Ureter (tissue), 1 donor: ENCODE measurements at regions not wholly inside any gene's neighbourhood (a gene's known extent, or its start where the extent isn't known, plus 50 kb on each side); places are given as distances from the start of the nearest gene placed in this dataset.

Experiments used
- DNase-seq: peaks from one replicate; pipeline ENCODE4 v3.0.0-alpha.2; 2020; ENCODE audit warnings: low spot score
- donor health status: DM: yes; HTN: yes; CAD: no.

DNA sequence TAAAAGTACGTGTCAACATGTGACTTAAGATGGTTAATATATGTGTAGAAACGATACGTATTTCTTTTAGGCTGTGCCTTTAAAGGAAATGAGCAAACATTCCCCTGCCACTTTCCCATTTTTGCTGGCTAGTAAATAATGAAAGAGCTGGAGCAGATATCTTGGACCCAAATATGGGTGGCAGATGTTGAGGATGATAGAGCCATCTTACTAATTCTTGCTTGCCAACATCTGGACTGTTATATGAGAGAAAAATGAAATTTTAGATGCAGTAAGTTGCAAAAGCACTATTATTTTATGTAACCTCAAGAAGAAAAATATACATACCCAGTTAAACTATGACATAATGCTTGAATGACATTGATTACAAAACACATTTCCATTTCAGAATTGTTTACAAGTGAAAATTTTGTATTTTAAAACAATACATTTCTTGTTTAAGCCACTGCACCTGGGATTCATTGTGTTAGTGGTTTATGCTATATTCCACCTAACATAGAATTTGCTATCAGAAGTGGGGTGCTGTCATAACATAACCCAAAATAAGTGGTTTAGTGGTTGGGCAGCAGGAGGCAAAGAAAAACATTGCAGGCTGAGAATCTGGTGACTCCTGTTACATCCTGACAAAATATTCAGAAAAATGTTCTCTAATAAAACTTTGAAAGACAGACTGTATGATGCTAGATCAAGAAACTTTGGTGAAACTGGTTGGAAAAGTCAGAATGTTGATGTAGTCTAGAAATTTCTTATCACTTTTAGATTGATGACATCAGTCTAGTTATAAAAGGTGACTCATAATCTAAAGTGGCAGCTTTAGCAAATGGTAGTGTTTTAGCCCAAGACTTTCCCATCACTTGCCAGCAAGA is 305.0 kb downstream of the PTEN start:
- DNase-seq, result no peak

DNA sequence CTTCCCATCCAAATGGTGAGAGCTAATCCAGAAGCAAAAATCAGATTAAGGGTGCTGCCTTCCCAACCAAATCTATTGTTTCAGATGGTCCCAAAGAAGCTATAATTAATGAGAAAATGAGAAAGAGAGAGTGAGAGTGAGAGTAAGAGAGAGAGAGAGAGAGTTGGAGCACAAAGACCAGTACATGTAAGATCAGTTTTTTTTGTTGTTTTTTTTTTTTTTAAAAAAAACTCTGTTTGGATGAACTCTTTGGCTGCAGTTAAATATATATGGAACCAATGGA is 305.6 kb downstream of the PTEN start:
- DNase-seq, result no peak

DNA sequence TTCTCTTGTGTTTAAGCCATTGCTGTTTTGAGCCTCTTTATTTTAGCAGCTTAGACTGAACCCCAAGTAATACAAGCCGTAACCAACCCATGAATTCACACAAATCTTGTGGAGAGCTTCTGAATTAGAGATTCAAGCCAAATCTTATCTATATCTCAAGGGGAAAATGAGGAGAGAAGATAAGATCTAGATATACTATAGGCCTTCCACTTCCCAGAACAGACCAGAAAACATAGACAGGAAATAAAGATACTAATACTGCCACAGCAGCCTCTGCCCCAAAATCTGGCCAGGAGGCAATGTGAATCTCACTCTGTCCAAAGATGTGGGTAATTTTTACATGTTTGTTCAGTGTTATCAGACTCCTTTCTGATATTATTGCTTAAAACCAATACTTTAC is 307.2 kb downstream of the PTEN start:
- DNase-seq, result no peak

DNA sequence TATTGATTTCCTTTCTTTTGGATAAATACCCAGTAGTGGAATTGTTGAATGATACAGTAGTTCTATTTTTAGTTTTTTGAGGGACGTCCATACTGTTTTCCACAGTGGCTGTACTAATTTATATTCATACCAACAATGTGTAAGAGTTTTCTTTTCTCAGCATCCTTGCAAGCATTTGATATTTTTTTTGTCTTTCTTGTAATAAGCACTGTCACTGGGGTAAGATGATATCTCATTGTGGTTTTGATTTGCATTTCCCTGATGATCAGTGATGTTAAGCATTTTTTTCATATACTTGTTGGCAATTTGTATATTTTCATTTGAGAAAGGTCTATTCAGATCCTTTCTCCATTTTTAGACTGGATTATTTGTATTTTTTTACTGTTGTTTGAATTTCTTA is 308.7 kb downstream of the PTEN start:
- no peak for DNase-seq

DNA sequence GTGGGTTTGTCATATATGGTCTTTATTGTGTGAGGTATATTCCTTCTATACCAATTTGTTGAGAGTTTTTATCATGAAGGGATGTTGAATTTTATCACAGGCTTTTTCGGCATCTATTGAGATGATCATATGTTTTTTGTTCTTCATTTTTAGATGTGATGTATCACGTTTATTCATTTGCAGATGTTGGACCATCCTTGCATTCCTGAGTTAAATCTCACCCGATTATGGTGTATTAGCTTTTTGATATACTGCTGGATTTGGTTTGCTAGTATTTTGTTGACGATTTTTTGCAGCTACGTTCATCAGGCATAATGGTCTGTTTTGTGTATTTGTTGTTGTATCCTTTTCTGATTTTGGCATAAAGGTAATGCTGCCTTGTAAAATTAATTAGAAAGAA is 311.0 kb downstream of the PTEN start:
- DNase-seq, result no peak

DNA sequence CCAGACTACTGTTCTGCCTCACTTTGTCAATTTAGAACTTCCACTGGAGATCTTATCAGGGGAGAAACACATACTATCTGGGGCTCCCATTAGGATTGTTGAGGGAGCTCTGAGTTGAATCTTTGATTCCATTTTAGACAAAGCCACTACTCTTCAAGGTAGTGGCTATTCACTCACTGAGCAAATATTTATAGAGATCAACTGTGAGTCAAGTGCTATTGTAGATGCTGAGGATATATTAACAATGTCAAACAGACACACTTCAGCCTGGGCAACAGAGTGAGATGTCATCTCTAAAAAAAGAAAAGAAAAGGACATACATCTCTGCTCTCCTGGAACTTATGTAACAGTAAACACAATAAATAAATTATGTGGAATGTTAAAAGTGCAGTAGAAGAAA is 315.3 kb downstream of the PTEN start:
- DNase-seq, result no peak

DNA sequence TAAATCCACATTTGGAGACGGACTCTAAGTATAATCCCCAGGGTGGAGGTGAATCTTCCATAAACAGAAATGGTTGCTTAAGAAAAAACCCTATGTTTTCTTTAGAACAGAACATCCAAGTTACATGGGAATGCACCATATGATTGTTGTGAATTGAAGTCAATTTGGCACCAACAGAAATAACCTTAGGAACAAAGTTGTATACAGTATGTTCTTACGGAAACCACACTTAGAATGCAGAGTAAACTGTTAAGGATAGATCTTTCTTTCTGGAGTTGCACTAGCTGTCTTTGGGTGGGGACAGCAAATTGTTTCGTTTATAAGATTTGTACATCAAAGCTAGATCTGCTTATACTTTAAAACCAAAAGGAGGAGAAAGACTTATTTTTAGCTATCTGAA is 316.4 kb downstream of the PTEN start:
- no peak for DNase-seq

DNA sequence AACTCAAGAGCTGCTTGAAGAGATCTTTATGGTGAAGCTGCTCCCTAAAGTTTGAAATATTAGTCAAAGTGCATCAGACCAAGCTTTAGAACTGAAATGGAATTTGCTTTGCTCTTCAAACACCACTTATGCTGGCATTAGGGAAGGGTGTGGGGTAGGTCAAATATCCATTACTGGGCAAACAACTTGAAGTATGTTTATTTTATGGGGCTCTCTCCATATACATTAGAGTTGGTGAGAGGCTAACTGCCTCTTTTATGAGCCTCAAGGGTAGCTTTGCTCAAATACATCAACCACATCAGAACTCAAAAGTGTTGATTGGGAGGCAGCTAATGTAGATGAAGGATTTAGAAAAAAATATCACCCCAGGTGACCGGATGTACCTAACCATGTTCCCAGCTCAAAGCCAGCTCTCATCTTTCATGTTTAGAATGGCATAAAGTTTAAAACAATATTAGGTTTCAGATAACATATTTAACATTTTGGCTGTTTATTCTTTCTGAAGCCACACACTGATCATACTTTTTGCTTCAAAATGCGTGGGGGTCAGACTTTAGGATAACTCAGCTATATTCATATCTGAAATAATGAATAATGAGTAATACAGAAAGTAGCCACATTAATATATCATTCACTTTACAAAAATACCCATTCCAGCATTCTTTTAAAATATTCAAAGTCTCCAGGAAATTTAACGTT is 318.6 kb downstream of the PTEN start:
- no peak for DNase-seq

DNA sequence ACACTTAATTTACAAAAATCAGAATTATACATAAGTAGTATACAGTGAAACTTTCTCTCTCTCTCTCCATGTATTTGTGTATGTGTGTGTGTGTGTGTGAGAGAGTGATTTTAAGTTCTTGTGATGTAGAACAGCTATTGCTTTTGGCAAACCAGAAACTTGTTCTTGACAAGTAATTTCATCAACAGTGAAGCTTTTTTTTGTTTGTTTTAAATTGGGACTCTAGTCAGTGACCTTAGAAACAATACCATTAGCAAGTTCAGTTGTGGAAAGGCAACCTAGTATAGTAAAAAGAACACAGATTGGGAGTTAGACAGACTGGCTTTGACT is 319.1 kb downstream of the PTEN start:
- no peak for DNase-seq

DNA sequence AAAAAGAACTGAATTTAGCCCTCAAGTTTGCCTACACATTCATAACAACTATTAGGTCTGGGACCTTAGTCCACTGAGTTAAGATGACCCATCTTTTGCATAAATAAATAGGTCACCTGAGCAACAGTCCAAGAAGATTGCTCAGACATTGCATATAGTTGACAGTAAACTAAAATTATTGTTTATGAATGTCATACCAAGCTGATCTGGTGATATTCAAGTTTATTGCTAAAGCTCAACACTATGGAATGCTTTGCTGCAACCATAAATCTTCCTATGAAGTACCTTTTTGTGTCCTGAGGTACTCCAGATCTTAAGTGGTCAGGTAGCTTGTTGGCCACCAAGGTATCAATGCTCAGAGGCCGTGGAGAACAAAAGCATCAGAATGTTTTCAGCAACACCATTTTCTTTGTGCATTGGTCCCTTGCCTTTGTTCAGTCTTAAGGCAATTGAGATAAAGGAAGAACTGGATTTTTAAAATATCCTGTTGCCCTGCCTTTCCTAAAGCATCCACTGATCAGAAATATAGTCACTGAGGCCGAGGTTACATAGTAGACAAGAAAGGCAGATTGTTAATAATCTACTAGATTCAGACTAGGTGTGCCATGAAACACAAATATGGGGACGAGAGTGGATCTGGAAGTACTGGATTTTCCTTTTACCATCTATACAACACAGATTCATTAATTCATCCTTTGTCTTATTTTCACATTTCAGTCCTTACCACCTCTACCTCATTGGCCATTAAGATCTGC is 321.3 kb downstream of the PTEN start:
- no peak for DNase-seq

DNA sequence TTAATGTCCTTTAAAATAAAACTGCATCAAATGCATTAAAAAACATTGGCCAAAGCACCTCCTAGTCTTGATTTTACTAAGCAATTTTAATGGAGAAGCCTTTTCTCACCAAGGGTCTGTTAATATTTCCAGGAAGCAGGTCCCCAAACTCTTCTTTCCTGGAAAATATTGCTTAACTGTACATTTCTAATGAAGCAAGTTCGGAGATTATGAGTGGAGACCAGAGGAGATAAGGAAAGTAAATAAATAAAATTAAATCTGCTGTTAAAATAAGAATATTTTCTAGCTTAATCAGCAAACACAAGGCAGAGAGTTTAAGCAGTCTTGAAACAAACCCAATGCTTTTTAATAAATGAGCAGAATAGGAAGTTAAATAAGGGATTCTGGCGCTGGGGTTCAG is 322.4 kb downstream of the PTEN start:
- DNase-seq, result no peak

DNA sequence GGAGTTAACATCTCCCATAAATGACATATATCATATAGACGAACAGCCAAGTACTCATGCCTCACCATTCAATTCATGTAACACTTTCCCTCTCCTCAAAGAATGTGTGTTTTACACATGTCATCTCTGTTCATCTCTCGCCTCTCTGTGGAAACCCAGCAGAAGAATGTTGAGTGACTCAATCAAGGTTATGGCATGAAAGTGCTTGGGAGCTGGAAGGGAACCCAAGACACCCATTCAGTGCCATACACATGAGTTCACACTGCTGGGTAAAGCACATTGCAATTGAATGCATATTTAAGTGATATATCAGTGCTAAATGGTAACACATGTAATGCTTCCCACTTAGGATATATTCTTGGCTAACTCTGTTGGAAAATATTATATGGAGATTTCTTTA is 322.9 kb downstream of the PTEN start:
- no peak for DNase-seq

DNA sequence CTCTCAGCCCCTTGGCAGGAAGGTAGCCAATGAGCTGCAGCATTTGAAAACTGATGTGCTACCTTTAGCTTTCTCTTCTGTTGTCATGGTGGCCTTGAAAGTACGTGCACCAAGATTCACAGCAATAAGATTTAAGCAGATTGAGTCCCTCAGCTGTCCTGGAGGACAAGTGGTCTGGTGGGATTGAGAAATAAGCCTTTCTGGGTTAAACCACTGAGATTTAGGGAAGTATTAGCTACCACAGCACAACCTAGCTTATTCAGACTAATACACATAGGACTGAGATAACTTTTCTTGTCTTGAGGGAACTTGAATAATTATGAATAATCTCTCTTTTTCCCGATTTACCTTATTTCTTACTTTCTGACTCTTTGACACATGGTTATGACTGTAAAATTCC is 324.0 kb downstream of the PTEN start:
- DNase-seq, result no peak

DNA sequence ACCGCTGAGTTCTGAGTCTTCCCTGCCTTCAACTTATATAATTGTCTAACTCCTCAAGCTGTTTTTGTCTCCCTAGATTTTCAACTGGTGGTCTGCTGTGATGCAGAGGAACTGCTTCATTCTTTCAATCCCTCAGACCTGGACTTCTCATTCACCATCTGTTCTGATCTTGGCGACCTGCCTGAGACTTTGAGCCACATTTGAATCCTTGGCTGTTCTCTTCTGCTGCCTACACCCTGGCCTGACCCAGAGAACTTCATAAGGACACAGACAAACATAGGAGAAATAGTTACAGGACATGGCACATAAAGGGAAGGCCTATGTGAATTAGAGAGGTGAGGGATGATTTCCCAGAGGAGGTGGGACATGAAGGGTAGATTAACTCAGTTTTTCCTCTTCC is 326.7 kb downstream of the PTEN start:
- no peak for DNase-seq

DNA sequence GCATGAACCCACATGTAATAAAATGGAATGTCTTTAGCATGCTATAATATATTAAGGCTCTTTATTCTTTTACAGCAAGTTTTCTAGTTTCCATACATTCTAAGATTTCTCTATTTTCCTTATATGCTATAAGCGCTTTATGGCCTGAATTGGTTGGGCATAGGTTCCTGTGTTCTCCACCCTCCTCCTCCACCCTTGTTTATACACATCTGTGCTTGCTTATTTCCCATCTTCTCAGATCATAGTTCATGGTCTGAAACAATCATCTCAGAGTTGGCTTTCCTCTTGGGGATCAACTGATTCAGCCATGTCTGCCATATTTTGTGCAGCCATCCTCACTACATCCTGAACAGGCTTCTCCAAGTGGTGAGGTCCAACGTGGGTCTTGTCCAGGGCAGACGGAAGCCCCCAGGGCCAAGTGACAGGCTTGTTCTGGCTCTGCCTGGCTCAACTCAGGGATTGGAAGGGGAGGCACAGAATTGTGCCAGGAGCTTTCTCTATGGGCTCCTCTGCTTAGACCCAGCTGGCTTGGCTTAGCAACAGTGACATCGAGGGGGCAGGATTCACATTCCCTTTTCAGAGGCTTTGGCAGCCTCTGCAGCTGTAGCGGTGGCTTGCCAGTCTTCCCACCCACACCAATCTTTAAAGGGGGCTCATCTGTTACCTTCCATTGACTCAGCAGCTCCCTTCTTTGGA is 327.3 kb downstream of the PTEN start:
- DNase-seq, result no peak

DNA sequence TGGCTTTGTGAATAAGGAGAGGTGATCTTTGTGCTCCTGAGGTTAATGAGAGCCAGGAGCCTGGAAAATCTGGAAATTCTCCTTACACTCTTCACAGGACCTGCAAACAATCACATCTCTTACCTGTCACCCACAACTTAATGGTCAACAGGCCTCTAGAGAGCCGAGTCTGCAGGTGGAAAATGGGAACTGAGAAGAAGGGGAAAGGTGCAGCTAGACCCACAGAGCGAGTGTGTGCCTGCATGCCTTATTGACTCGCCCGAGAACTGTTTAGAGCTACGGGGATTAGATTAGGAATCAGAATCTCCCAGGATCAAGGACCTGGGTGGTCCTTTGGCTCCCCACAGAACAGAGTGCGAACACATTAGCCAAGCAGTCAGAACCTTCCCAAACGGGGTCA is 329.6 kb downstream of the PTEN start:
- no peak for DNase-seq

DNA sequence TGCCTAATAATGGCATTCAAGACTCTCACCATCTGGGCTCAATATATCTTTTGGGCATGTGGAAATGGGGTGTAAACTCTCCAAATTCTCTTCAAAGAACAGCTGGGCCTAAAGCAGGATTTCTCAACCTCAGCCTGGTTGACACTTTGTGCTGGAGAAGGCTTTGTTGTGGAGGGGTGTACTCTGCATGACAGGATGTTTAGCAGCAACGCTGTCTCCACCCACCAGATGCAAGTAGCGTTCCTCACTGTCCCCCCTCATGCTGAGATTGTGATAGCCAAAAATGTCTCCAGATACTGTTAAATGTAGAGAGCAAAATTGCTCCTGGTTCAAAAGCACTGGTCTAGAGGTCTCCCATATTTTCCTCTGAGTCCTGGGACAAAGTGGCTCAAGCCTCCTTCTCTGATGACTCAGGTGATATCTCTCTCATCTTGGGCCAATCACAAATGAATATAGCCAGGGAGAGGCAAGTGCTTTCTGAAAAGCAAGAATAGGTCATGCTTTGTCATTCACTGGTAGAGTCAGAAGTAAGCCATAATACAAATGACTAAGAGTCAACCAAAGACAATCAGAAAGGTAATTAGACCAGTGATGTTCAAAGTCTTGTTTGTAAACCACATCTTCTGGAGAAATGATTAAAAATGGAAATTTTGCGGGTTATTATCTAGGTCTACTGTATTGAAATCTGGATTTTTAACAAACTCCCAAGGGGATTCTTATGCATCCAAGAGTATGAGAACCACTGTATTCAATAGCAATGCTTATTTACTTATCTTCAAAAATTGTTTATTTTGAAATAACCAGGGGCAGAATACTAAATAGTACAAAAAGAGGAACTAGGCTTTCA is 330.8 kb downstream of the PTEN start:
- no peak for DNase-seq

DNA sequence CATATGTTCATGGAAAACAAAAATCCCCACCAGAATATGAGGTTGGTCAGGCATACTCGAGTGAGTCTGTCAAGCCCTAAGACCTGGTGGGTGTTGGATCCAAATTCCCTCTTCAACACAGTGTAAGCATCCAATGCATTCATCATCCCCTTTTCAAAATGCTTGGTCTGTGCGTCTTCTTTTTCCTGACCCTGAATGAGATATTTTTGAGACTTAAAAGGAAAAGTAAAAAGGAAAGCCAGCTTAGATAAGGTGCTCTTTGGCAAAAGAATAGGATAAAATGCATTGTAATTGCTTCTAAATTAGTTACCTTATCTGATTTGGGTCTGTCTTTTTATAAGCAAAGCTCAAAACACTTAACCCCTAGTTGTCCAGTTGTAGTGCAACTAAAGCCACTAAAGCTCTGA is 331.5 kb downstream of the PTEN start:
- no peak for DNase-seq

DNA sequence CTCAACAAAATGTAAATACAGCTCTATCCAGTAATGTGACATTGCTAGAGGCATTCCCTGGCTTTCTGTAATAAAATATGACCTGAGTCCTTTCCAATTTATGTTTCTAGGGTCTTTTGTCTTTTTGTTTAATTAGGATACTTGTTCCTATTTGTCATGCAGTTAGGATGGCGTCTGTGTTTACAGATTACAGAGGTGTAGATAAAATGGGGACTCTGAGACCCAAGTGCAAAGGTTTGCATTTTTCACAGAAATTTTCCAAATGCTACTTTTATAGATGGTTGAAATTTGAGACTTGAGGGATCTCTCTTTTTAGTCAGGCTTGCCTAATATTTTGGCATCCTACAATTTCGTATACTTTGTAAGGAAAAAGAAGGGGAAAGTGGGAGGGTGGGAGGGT is 332.4 kb downstream of the PTEN start:
- DNase-seq, result no peak

DNA sequence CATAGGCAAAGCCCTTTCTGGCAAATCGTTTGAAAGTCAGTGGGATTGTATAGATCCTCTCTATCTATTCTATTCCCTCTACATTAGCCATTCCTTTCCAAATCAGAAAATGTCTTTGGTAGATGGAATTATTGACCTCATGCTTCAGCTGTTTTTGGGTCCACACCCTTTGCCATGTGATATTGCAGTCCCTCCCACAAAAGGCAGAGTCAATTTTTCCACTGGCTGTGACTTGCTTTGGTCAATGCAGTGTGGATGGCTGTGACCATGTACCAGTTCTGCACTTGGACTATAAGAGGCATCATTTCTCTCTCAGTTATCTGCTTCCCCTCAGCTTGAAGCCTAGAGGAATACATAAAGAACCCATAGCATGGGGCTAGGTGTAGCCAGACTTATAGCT is 332.9 kb downstream of the PTEN start:
- DNase-seq, result no peak

DNA sequence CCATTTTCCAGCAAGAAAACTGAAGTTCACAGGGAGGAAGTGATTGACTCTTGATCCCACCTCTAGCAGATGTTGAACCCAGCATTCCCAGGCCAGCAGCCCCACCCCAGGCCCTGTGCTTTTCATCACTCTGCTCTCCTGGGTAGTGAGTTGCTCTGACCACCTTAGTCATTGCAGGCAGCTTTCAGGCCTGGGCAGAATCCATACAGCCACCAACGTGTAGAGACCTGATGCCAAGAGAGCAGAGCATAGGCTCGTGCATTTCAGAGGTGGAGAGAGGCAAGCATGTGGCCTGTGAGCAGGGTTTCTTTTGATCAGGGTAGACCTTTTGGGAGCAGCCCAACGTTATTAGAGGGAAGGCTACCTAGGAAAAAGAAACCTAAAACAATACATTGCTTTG is 334.6 kb downstream of the PTEN start:
- DNase-seq, result no peak
